K562 (cell line): ENCODE measurements at regions not wholly inside any gene's neighbourhood (a gene's known extent, or its start where the extent isn't known, plus 50 kb on each side); places are given as distances from the start of the nearest gene placed in this dataset.

Experiments
- ATF7 ChIP-seq: fragments of 450-650 bp; IDR thresholded peaks from 2 replicates; pipeline ENCODE4 v1.7.1; 2014; ENCODE audit warnings: mild to moderate bottlenecking, moderate library complexity
- CHD2 ChIP-seq: IDR thresholded peaks from 2 replicates; pipeline ENCODE4 v1.6.1; 2011; ENCODE audit warnings: low read depth, low read length
- CREB1 ChIP-seq, 2 experiments: sonication (generic) in 1 of 2; formaldehyde crosslinking in 1 of 2; IDR thresholded peaks; 2 replicates each; pipeline versions ENCODE4 v1.6.1 to v1.8.0; 2012 to 2022; ENCODE audit warnings: inconsistent platforms in 1 of 2, mild to moderate bottlenecking in 1 of 2, missing genetic modification reagents in 1 of 2, moderate library complexity in 1 of 2
- HDAC1 ChIP-seq, 2 experiments: fragments of 450-650 bp; IDR thresholded peaks; 2 replicates each; pipeline ENCODE4 v1.6.1; 2016 to 2017; ENCODE audit warnings: inconsistent platforms in 1 of 2, mild to moderate bottlenecking in 1 of 2, moderate library complexity in 1 of 2
- MIER1 ChIP-seq: fragments of 450-650 bp; IDR thresholded peaks from 2 replicates; pipeline ENCODE4 v1.6.1; 2016; ENCODE audit warnings: antibody characterized with exemption, mild to moderate bottlenecking, low read depth
- NELFE ChIP-seq: IDR thresholded peaks from 2 replicates; pipeline ENCODE4 v1.6.1; 2011; ENCODE audit warnings: mild to moderate bottlenecking; ENCODE audit not compliant: insufficient read depth, insufficient read length
- PHF20 ChIP-seq: fragments of 450-650 bp; IDR thresholded peaks from 2 replicates; pipeline ENCODE4 v1.6.1; 2018; ENCODE audit not compliant: partially characterized antibody
- SAFB2 ChIP-seq: fragments of 200-400 bp; formaldehyde crosslinking; IDR thresholded peaks from 2 replicates; pipeline ENCODE4 v1.6.1; 2018; ENCODE audit warnings: borderline replicate concordance, low read length, low read depth, moderate library complexity; ENCODE audit not compliant: severe bottlenecking
- SMAD1 ChIP-seq: fragments of 150-350 bp; IDR thresholded peaks from 2 replicates; pipeline ENCODE4 v1.6.1; 2014; ENCODE audit warnings: low read length, low read depth; ENCODE audit not compliant: partially characterized antibody
- ZZZ3 ChIP-seq: fragments of 450-650 bp; IDR thresholded peaks from 2 replicates; pipeline ENCODE4 v1.6.1; 2016; ENCODE audit warnings: antibody characterized with exemption, mild to moderate bottlenecking, moderate library complexity
- TF ChIP-seq, protein P1 (sequence below): sonication (generic); formaldehyde crosslinking; IDR thresholded peaks from 2 replicates; pipeline ENCODE4 v1.8.0; 2022; ENCODE audit warnings: mild to moderate bottlenecking, missing genetic modification reagents
- TF ChIP-seq, protein P2 (sequence below), 3 experiments: IDR thresholded peaks in 2 of 3; conservative IDR thresholded peaks in 1 of 3; 2 replicates each; pipeline ENCODE4 v1.5.1; 2011 to 2012; ENCODE audit warnings: low read length in 3 of 3, mild to moderate bottlenecking in 3 of 3, control low read depth in 2 of 3, improper control_type of control experiment in 1 of 3, inconsistent platforms in 1 of 3, low read depth in 1 of 3, mixed read lengths in 1 of 3, moderate library complexity in 1 of 3; ENCODE audit not compliant: insufficient read depth in 2 of 3
- TF ChIP-seq, protein P3 (sequence below): sonication (generic); formaldehyde crosslinking; IDR thresholded peaks from 2 replicates; pipeline ENCODE4 v1.8.1; 2023; ENCODE audit warnings: mild to moderate bottlenecking, missing genetic modification reagents

DNA sequence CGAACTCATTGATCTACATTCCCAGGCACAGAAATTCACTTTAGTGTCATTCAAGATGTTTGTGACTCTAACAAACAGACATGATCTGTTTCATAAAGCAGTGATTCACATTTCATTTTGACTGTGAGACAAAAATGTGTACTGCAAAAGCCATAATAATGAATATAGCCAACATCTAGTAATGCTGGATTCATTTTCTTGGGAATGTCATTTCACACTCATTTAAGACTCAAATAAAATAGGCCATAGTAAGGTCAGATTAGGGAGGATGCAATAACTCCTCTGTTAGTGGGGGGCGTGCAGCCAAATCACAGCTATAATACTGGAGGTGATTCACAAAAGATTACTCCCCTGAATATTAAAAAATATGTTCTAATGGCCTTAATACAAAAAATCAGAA is 566.6 kb upstream of the ZWINT start:
- TF ChIP-seq HDAC1 (IDR thresholded peaks at IDR 0.05) (no peak), SAFB2 (no peak), NELFE (no peak), ZZZ3 (no peak), ATF7 (no peak), CHD2 (no peak), CREB1 (IDR thresholded peaks at IDR 0.05) (no peak), CREB1 (CRISPR knock-in tag; IDR thresholded peaks at IDR 0.05) (no peak), PHF20 (no peak), SMAD1 (no peak), MIER1 (no peak)
- TF ChIP-seq, protein P1, sequence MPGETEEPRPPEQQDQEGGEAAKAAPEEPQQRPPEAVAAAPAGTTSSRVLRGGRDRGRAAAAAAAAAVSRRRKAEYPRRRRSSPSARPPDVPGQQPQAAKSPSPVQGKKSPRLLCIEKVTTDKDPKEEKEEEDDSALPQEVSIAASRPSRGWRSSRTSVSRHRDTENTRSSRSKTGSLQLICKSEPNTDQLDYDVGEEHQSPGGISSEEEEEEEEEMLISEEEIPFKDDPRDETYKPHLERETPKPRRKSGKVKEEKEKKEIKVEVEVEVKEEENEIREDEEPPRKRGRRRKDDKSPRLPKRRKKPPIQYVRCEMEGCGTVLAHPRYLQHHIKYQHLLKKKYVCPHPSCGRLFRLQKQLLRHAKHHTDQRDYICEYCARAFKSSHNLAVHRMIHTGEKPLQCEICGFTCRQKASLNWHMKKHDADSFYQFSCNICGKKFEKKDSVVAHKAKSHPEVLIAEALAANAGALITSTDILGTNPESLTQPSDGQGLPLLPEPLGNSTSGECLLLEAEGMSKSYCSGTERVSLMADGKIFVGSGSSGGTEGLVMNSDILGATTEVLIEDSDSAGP (CRISPR knock-in tag): no peak
- TF ChIP-seq, protein P2, sequence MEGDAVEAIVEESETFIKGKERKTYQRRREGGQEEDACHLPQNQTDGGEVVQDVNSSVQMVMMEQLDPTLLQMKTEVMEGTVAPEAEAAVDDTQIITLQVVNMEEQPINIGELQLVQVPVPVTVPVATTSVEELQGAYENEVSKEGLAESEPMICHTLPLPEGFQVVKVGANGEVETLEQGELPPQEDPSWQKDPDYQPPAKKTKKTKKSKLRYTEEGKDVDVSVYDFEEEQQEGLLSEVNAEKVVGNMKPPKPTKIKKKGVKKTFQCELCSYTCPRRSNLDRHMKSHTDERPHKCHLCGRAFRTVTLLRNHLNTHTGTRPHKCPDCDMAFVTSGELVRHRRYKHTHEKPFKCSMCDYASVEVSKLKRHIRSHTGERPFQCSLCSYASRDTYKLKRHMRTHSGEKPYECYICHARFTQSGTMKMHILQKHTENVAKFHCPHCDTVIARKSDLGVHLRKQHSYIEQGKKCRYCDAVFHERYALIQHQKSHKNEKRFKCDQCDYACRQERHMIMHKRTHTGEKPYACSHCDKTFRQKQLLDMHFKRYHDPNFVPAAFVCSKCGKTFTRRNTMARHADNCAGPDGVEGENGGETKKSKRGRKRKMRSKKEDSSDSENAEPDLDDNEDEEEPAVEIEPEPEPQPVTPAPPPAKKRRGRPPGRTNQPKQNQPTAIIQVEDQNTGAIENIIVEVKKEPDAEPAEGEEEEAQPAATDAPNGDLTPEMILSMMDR (IDR thresholded peaks at IDR 0.05 in 2 of 3, conservative IDR thresholded peaks at IDR 0.05 in 1 of 3; ENCODE audit: insufficient read depth in 2 of 3, low read depth in 1 of 3, low read length in 3 of 3): no peak
- TF ChIP-seq, protein P3, sequence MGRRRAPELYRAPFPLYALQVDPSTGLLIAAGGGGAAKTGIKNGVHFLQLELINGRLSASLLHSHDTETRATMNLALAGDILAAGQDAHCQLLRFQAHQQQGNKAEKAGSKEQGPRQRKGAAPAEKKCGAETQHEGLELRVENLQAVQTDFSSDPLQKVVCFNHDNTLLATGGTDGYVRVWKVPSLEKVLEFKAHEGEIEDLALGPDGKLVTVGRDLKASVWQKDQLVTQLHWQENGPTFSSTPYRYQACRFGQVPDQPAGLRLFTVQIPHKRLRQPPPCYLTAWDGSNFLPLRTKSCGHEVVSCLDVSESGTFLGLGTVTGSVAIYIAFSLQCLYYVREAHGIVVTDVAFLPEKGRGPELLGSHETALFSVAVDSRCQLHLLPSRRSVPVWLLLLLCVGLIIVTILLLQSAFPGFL: no peak
